ENCODE measurements at regions not wholly inside any gene's neighbourhood (a gene's known extent, or its start where the extent isn't known, plus 50 kb on each side); places are given as distances from the start of the nearest gene placed in this dataset.

DNA sequence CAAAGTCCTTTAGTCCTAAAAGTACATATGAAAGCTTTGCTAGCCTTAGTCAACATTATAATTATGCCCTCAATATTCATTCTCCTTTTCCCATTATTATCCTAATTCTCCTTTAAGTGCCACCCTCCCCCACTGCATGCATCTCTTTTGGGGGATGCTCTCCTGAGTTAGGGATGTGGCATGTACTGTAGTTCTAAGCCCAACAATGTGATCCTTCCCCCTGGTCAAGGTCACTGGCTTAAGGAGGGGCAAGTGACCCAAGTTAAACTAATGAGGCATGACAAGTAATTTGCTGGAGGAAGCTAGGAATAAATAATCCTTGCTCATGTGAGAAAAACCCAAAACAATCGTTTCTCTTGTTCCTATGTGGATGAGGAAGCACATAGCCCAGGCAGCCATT, 343.9 kb upstream of the SUCLG2 start:
- intact Hi-C loops (cut with DNase I): no loop called here

DNA sequence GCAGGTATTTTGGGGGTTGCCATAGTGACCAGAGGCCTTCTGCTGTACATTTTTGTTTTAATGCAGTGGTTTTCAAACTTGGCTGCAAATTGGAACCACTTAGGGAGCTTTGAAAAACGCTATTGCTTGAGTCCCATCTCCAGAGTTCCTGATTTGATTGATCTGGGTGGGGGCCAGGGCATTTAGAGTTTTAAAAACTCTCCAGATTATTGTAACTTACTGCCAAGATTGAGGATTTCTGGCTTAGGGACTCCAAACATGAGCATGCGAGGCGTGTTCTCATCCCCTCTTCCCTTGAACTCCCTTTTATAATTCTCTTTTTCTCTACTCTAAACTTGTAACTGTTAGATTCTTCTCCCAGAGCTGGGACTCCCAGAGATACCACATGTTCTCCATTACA, 340.8 kb upstream of the SUCLG2 start:
- no peak for DNase-seq (ENCODE audit: extremely low spot score in 2 of 2)
- TF ChIP-seq POLR2AphosphoS5 (IDR thresholded peaks at IDR 0.05; ENCODE audit: insufficient read depth in 1 of 2, low read depth in 1 of 2) (no peak), POLR2A (IDR thresholded peaks at IDR 0.05) (no peak)
- TF ChIP-seq, protein P1, sequence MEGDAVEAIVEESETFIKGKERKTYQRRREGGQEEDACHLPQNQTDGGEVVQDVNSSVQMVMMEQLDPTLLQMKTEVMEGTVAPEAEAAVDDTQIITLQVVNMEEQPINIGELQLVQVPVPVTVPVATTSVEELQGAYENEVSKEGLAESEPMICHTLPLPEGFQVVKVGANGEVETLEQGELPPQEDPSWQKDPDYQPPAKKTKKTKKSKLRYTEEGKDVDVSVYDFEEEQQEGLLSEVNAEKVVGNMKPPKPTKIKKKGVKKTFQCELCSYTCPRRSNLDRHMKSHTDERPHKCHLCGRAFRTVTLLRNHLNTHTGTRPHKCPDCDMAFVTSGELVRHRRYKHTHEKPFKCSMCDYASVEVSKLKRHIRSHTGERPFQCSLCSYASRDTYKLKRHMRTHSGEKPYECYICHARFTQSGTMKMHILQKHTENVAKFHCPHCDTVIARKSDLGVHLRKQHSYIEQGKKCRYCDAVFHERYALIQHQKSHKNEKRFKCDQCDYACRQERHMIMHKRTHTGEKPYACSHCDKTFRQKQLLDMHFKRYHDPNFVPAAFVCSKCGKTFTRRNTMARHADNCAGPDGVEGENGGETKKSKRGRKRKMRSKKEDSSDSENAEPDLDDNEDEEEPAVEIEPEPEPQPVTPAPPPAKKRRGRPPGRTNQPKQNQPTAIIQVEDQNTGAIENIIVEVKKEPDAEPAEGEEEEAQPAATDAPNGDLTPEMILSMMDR (IDR thresholded peaks at IDR 0.05): no peak
- Histone ChIP-seq H3K27ac (no peak overlapping the region), H3K9me3 (no peaks in the 10 kb centered on the region), H3K4me1 (no peaks in the 10 kb centered on the region), H3K36me3 (no peaks in the 10 kb centered on the region), H3K4me3 (no peak overlapping the region), H3K27me3 (no peaks in the 10 kb centered on the region)
- intact Hi-C loops (cut with DNase I): no loop called here

More for the DNA sequence above, 343.9 kb upstream of the SUCLG2 start:
- Histone ChIP-seq H3K36me3 (no peaks in the 10 kb centered on the region), H3K27me3 (no peaks in the 10 kb centered on the region), H3K9me3 (no peaks in the 10 kb centered on the region), H3K4me1 (no peaks in the 10 kb centered on the region), H3K27ac (no peak overlapping the region), H3K4me3 (no peak overlapping the region)
- TF ChIP-seq POLR2AphosphoS5 (IDR thresholded peaks at IDR 0.05; ENCODE audit: insufficient read depth in 1 of 2, low read depth in 1 of 2): no peak
- no peak for TF ChIP-seq POLR2A (IDR thresholded peaks at IDR 0.05)
- TF ChIP-seq, protein P1 (IDR thresholded peaks at IDR 0.05): no peak
- DNase-seq (ENCODE audit: extremely low spot score in 2 of 2): no peak

DNA sequence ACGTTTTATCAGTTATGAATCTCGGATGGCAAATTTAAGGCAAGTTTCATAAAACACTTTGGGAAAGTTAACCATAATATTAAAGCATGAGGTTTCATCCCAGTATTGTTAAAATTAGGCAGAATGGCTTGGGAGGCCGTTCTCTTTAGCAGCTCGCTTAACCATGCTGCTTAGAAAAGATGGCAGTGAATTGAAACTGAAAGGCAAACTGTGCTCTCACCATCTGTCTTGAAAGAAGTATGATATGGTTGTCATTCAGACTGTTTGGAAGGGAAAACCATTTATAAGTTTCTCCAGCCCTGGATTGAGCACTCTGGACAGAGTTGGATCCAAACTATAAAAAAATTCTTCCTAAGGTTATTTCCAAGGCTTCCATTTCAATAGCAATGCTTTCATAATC, 332.3 kb upstream of the SUCLG2 start:
- Histone ChIP-seq H3K36me3 (no peaks in the 10 kb centered on the region), H3K27ac (no peak overlapping the region), H3K4me1 (no peaks in the 10 kb centered on the region), H3K4me3 (no peak overlapping the region), H3K9me3 (no peaks in the 10 kb centered on the region), H3K27me3 (no peaks in the 10 kb centered on the region)
- intact Hi-C loops (cut with DNase I): no loop called here
- no peak for DNase-seq (ENCODE audit: extremely low spot score in 2 of 2)
- TF ChIP-seq POLR2AphosphoS5 (IDR thresholded peaks at IDR 0.05; ENCODE audit: insufficient read depth in 1 of 2, low read depth in 1 of 2) (no peak), POLR2A (IDR thresholded peaks at IDR 0.05) (no peak)
- TF ChIP-seq, protein P1 (IDR thresholded peaks at IDR 0.05): no peak

DNA sequence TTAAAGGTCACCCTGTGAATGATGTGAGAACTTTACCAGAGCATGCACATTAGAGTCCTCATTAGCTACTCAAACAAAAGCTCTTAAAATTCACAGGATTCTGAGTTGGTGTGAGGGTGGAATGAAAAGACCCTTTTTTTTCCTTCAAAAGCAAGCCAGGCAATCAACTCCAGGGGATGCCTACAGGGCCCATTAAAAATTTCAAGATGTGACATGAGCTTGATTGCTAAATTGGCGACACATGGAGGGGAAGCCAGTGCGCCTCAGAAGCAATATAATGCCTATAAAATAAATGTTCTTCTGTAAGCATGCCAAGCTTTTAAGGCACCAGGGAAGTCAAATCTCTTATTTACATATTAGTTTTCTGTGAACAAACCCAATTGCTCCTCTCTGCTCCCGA, 328.8 kb upstream of the SUCLG2 start:
- intact Hi-C loops (cut with DNase I): no loop called here
- Histone ChIP-seq H3K9me3 (no peaks in the 10 kb centered on the region), H3K27ac (no peak overlapping the region), H3K27me3 (no peaks in the 10 kb centered on the region), H3K4me3 (no peak overlapping the region), H3K36me3 (no peaks in the 10 kb centered on the region), H3K4me1 (no peaks in the 10 kb centered on the region)
- TF ChIP-seq, protein P1 (IDR thresholded peaks at IDR 0.05): no peak
- TF ChIP-seq POLR2AphosphoS5 (IDR thresholded peaks at IDR 0.05; ENCODE audit: insufficient read depth in 1 of 2, low read depth in 1 of 2) (no peak), POLR2A (IDR thresholded peaks at IDR 0.05) (no peak)
- no peak for DNase-seq (ENCODE audit: extremely low spot score in 2 of 2)

DNA sequence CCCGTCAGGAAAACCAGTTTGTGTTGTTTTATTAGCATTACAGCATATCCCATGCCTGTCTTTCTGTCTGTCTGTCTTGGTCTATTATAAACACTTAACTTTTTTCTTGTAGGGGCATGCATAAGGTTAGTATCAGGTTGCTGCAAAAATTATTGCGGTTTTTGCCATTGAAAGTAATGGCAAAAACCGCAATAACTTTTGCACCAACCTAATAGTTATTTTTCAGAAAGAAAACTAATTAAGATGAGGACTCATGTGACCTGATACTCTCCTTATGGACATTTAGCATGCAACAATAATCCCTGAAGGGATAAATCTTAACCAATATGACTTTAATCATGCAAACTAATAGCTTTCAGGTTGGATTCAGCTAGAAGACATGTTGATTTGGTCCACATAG, 326.7 kb upstream of the SUCLG2 start:
- Histone ChIP-seq H3K4me3 (no peak overlapping the region), H3K36me3 (no peaks in the 10 kb centered on the region), H3K27me3 (no peaks in the 10 kb centered on the region), H3K4me1 (no peaks in the 10 kb centered on the region), H3K27ac (no peak overlapping the region), H3K9me3 (no peaks in the 10 kb centered on the region)
- intact Hi-C loops (cut with DNase I): no loop called here
- TF ChIP-seq POLR2A (IDR thresholded peaks at IDR 0.05): no peak
- TF ChIP-seq, protein P1 (IDR thresholded peaks at IDR 0.05): no peak
- no peak for TF ChIP-seq POLR2AphosphoS5 (IDR thresholded peaks at IDR 0.05; ENCODE audit: insufficient read depth in 1 of 2, low read depth in 1 of 2)
- no peak for DNase-seq (ENCODE audit: extremely low spot score in 2 of 2)

Data from vagina (tissue), 2 donors.